GM21717 (cell line): ENCODE measurements at regions not wholly inside any gene's neighbourhood (a gene's known extent, or its start where the extent isn't known, plus 50 kb on each side); places are given as distances from the start of the nearest gene placed in this dataset.
A peak's percentile ranks its signal among the peaks of the same experiment; 100 is the strongest.

Experiments
- ATAC-seq: cut with Tn5 transposase; IDR thresholded peaks from one replicate; pipeline ENCODE4 v1.9.1; 2021; ENCODE audit warnings: mild to moderate bottlenecking, moderate library complexity; ENCODE audit not compliant: unreplicated experiment

GRCh38 chr6:48833916-48834315 is 629.1 kb downstream of the MMUT start:
- ATAC-seq = no peak

GRCh38 chr6:48826901-48827701 is 636.0 kb downstream of the MMUT start:
- ATAC-seq = no peak

GRCh38 chr6:48826152-48826515 is 636.9 kb downstream of the MMUT start:
- ATAC-seq = no peak

GRCh38 chr6:48825501-48826151 is 637.4 kb downstream of the MMUT start:
- no peak for ATAC-seq

GRCh38 chr6:48818052-48818412 is 645.0 kb downstream of the MMUT start:
- ATAC-seq = no peak

- no peak for ATAC-seq
Measured at GRCh38 chr6:48817333-48818051, 645.6 kb downstream of the MMUT start.

GRCh38 chr6:48814957-48815356 is 648.1 kb downstream of the MMUT start:
- no peak for ATAC-seq

GRCh38 chr6:48813836-48814235 is 649.2 kb downstream of the MMUT start:
- ATAC-seq = no peak

- no peak for ATAC-seq
Measured at GRCh38 chr6:48809700-48810099, 653.4 kb downstream of the MMUT start.

- ATAC-seq = no peak
Measured at GRCh38 chr6:48809245-48809644, 653.8 kb downstream of the MMUT start.

- no peak for ATAC-seq
Measured at GRCh38 chr6:48798296-48798695, 664.8 kb downstream of the MMUT start.

GRCh38 chr6:48782225-48782624 is 671.2 kb upstream of the PTCHD4 start:
- ATAC-seq = no peak

- no peak for ATAC-seq
Measured at GRCh38 chr6:48777411-48777810, 666.4 kb upstream of the PTCHD4 start.

GRCh38 chr6:48775157-48775556 is 664.2 kb upstream of the PTCHD4 start:
- no peak for ATAC-seq

- no peak for ATAC-seq
Measured at GRCh38 chr6:48774276-48774675, 663.3 kb upstream of the PTCHD4 start.

GRCh38 chr6:48766349-48766748 is 655.4 kb upstream of the PTCHD4 start:
- no peak for ATAC-seq

GRCh38 chr6:48765352-48765961 is 654.5 kb upstream of the PTCHD4 start:
- ATAC-seq = peak; percentile 66

GRCh38 chr6:48764286-48765044 is 653.5 kb upstream of the PTCHD4 start:
- no peak for ATAC-seq

GRCh38 chr6:48757661-48758060 is 646.7 kb upstream of the PTCHD4 start:
- ATAC-seq = no peak

- ATAC-seq = no peak
Measured at GRCh38 chr6:48755315-48755714, 644.3 kb upstream of the PTCHD4 start.

- ATAC-seq = no peak
Measured at GRCh38 chr6:48754641-48755040, 643.6 kb upstream of the PTCHD4 start.
